Activated CD8-positive, alpha-beta memory T cell treated with anti-CD3 and anti-CD28 coated beads for 36 hours (primary cell): ENCODE measurements at regions not wholly inside any gene's neighbourhood (a gene's known extent, or its start where the extent isn't known, plus 50 kb on each side); places are given as distances from the start of the nearest gene placed in this dataset.
"Not testable (repeated sequence)": the region's sequence is repeated elsewhere in the genome, so short reads cannot be mapped to it uniquely, and the experiment has no call there.

Source experiments
- CTCF ChIA-PET: fragments of 350-600 bp; sonication (Branson Sonifier 250); formaldehyde crosslinking; loops from one replicate; lab custom pipeline; 2021; ENCODE audit warnings: antibody characterized with exemption; lab: Charles Lee
- POLR2A ChIA-PET: fragments of 350-600 bp; sonication (Branson Sonifier 250); formaldehyde crosslinking; loops from one replicate; lab custom pipeline; 2021; ENCODE audit warnings: antibody characterized with exemption; lab: Charles Lee

- ChIA-PET CTCF (no interaction called here), POLR2A (no interaction called here)
Measured at GRCh38 chr13:22836475-22836874, 344.3 kb upstream of the SGCG start.

- POLR2A ChIA-PET = no interaction called here
- CTCF ChIA-PET = no interaction called here
Measured at GRCh38 chr13:22837980-22838647, 342.7 kb upstream of the SGCG start.

GRCh38 chr13:22839603-22840530 is 340.9 kb upstream of the SGCG start:
- POLR2A ChIA-PET = no interaction called here
- CTCF ChIA-PET = no interaction called here

GRCh38 chr13:22846551-22846950 is 334.2 kb upstream of the SGCG start:
- POLR2A ChIA-PET = no interaction called here

GRCh38 chr13:22848539-22849052 is 332.2 kb upstream of the SGCG start:
- ChIA-PET CTCF (no interaction called here), POLR2A (no interaction called here)

More at GRCh38 chr13:22846551-22846950, 334.2 kb upstream of the SGCG start:
- CTCF ChIA-PET = no interaction called here

- POLR2A ChIA-PET = interaction anchor here (0.5 kb wide), 1 partner anchor 900 kb away, joined by 5 read pairs; no protein-coding TSS in a partner anchor
Measured at GRCh38 chr13:22855926-22856325, 324.9 kb upstream of the SGCG start.

GRCh38 chr13:22858980-22859379 is 321.8 kb upstream of the SGCG start:
- CTCF ChIA-PET, POLR2A ChIA-PET: not testable (repeated sequence)

More at GRCh38 chr13:22855926-22856325, 324.9 kb upstream of the SGCG start:
- CTCF ChIA-PET = no interaction called here

- POLR2A ChIA-PET, CTCF ChIA-PET: not testable (repeated sequence)
Measured at GRCh38 chr13:22859411-22859810, 321.4 kb upstream of the SGCG start.

GRCh38 chr13:22861958-22862466 is 318.8 kb upstream of the SGCG start:
- CTCF ChIA-PET = no interaction called here

GRCh38 chr13:22862478-22862877 is 318.3 kb upstream of the SGCG start:
- POLR2A ChIA-PET = no interaction called here
- CTCF ChIA-PET = no interaction called here

More at GRCh38 chr13:22861958-22862466, 318.8 kb upstream of the SGCG start:
- POLR2A ChIA-PET = no interaction called here

- POLR2A ChIA-PET = interaction anchor here (0.6 kb wide), 1 partner anchor 8 kb away, joined by 5 read pairs; no protein-coding TSS in a partner anchor
- CTCF ChIA-PET = no interaction called here
Measured at GRCh38 chr13:22866221-22866620, 314.6 kb upstream of the SGCG start.

GRCh38 chr13:22871231-22871630 is 309.5 kb upstream of the SGCG start:
- ChIA-PET CTCF (no interaction called here), POLR2A (no interaction called here)

- CTCF ChIA-PET = no interaction called here
- POLR2A ChIA-PET = no interaction called here
Measured at GRCh38 chr13:22874839-22875238, 305.9 kb upstream of the SGCG start.

- ChIA-PET CTCF (no interaction called here), POLR2A (no interaction called here)
Measured at GRCh38 chr13:22877421-22877820, 303.4 kb upstream of the SGCG start.

- POLR2A ChIA-PET = no interaction called here
- CTCF ChIA-PET = no interaction called here
Measured at GRCh38 chr13:22880741-22881720, 299.7 kb upstream of the SGCG start.

- CTCF ChIA-PET = interaction anchor here (0.6 kb wide), 1 partner anchor 37 kb away, joined by 3 read pairs; no protein-coding TSS in a partner anchor
- POLR2A ChIA-PET = not testable (repeated sequence)
Measured at GRCh38 chr13:22881721-22882608, 298.8 kb upstream of the SGCG start.

GRCh38 chr13:22883262-22883840 is 297.4 kb upstream of the SGCG start:
- POLR2A ChIA-PET = no interaction called here

GRCh38 chr13:22883956-22884355 is 296.8 kb upstream of the SGCG start:
- ChIA-PET POLR2A (no interaction called here), CTCF (no interaction called here)

More at GRCh38 chr13:22883262-22883840, 297.4 kb upstream of the SGCG start:
- CTCF ChIA-PET = no interaction called here
